ENCODE measurements at regions not wholly inside any gene's neighbourhood (a gene's known extent, or its start where the extent isn't known, plus 50 kb on each side); places are given as distances from the start of the nearest gene placed in this dataset.

GRCh38 chr1:96538883-96539282 is 182.7 kb upstream of the PTBP2 start:
- DNase-seq (ENCODE audit: low read depth in 1 of 2, low spot score in 2 of 2) (no peak), FAIRE-seq (no peak)
- Histone ChIP-seq H2BK20ac (ENCODE audit: low read length) (no peak overlapping the region), H3K79me2 (ENCODE audit: control insufficient read depth in 1 of 2, insufficient read depth in 2 of 2, low read length in 2 of 2) (no peaks in the 10 kb centered on the region), H2AK5ac (ENCODE audit: low read depth, low read length) (no peak overlapping the region), H3K23ac (ENCODE audit: insufficient read length) (no peak overlapping the region), H3K4me3 (ENCODE audit: extremely low read depth in 1 of 4, insufficient read depth in 2 of 4, low read depth in 3 of 4, low read length in 4 of 4) (no peak overlapping the region), H3K14ac (ENCODE audit: insufficient read length) (no peak overlapping the region), H4K5ac (ENCODE audit: insufficient read length, low read depth, low read length) (no peak overlapping the region), H2AFZ (ENCODE audit: low read length) (no peak overlapping the region; the same call in 1 of the 2 replicates), H3K27ac (ENCODE audit: low read depth, low read length) (no peak overlapping the region), H3K4me2 (ENCODE audit: insufficient read depth in 1 of 2, low read depth in 2 of 2, low read length in 2 of 2) (no peak overlapping the region), H3K23me2 (ENCODE audit: low read depth, low read length) (no peaks in the 10 kb centered on the region), H3K4me1 (replicated peaks in 1 of 4; ENCODE audit: control insufficient read depth in 3 of 4, insufficient read depth in 4 of 4, low read length in 3 of 4) (peaks cover 0 to 2% (median under 1%) of the 10 kb centered on the region in 4 experiments; a peak in 1 of 7 replicates), H2BK15ac (ENCODE audit: low read length) (no peak overlapping the region), H3K18ac (ENCODE audit: extremely low read depth, low read length) (no peak overlapping the region), H3K4ac (replicated peaks; ENCODE audit: insufficient read length, low read depth, low read length) (no peak overlapping the region), H3K56ac (replicated peaks; ENCODE audit: insufficient read length, low read depth, low read length) (no peak overlapping the region), H4K8ac (ENCODE audit: extremely low read depth, insufficient read depth, low read length) (no peak overlapping the region), H3K9me3 (ENCODE audit: insufficient read depth in 2 of 2, low read depth in 1 of 2, low read length in 1 of 2) (no peaks in the 10 kb centered on the region), H4K20me1 (replicated peaks in 1 of 2; ENCODE audit: control insufficient read depth in 1 of 2, insufficient read depth in 2 of 2, low read length in 2 of 2) (no peaks in the 10 kb centered on the region), H2BK12ac (ENCODE audit: low read depth, low read length) (no peak overlapping the region), H3K79me1 (ENCODE audit: low read depth, low read length) (no peaks in the 10 kb centered on the region), H3K27me3 (replicated peaks in 1 of 4; ENCODE audit: control insufficient read depth in 3 of 4, extremely low read depth in 1 of 4, insufficient read depth in 3 of 4, low read length in 3 of 4) (no peaks in the 10 kb centered on the region), H3K36me3 (ENCODE audit: control insufficient read depth in 2 of 4, insufficient read depth in 4 of 4, low read length in 3 of 4) (no peaks in the 10 kb centered on the region), H2BK5ac (ENCODE audit: low read depth, low read length) (no peak overlapping the region), H3K9ac (replicated peaks in 1 of 4; ENCODE audit: extremely low read depth in 1 of 4, low read depth in 3 of 4, low read length in 3 of 4) (no peak overlapping the region), H2BK120ac (replicated peaks; ENCODE audit: low read depth, low read length) (no peak overlapping the region), H4K91ac (replicated peaks; ENCODE audit: insufficient read length, low read length) (no peak overlapping the region)
- no peak for TF ChIP-seq POU5F1 (IDR thresholded peaks at IDR 0.05; ENCODE audit: low read depth, low read length)
- 90% methylated on average over 5 of the region's 5 CpGs; no CpG with 5 or more reads in 1 of the 2 experiments for whole genome bisulfite sequencing, 2 experiments (ENCODE audit: extremely low coverage in 1 of 2, insufficient coverage in 1 of 2, insufficient read length in 1 of 2, insufficient replicate concordance in 2 of 2, low coverage in 1 of 2, low lambda C conversion rate in 2 of 2, missing lambda C conversion rate in 1 of 2)
- ChIA-PET POLR2A (ENCODE audit: partially characterized antibody) (no interaction called here), CTCF (ENCODE audit: partially characterized antibody) (interaction anchor here (0.7 to 1.9 kb wide), 9 partner anchors 11 to 307 kb away, joined by 3 to 9 read pairs (median 3); no protein-coding TSS in a partner anchor)

Data from H1 (cell line).